Transverse colon (tissue), 4 donors: ENCODE measurements at regions not wholly inside any gene's neighbourhood (a gene's known extent, or its start where the extent isn't known, plus 50 kb on each side); places are given as distances from the start of the nearest gene placed in this dataset.

Experiments used
- POLR2AphosphoS5 ChIP-seq, 3 donors: sonication (generic); formaldehyde crosslinking; IDR thresholded peaks; one replicate each; pipeline ENCODE4 v1.6.1; 2016; ENCODE audit warnings: antibody characterized with exemption in 3 of 3
- TF ChIP-seq, protein P1 (sequence below), 5 experiments: fragments of 200-600 bp in 3 of 5; fragments of 450-650 bp in 2 of 5; sonication (generic) in 3 of 5; IDR thresholded peaks; 1 replicate in 2 of 5; 2 replicates in 3 of 5; pipeline ENCODE4 v1.5.1; 2016 to 2017; ENCODE audit warnings: antibody characterized with exemption in 5 of 5, inconsistent platforms in 3 of 5, mild to moderate bottlenecking in 2 of 5, moderate library complexity in 1 of 5

DNA sequence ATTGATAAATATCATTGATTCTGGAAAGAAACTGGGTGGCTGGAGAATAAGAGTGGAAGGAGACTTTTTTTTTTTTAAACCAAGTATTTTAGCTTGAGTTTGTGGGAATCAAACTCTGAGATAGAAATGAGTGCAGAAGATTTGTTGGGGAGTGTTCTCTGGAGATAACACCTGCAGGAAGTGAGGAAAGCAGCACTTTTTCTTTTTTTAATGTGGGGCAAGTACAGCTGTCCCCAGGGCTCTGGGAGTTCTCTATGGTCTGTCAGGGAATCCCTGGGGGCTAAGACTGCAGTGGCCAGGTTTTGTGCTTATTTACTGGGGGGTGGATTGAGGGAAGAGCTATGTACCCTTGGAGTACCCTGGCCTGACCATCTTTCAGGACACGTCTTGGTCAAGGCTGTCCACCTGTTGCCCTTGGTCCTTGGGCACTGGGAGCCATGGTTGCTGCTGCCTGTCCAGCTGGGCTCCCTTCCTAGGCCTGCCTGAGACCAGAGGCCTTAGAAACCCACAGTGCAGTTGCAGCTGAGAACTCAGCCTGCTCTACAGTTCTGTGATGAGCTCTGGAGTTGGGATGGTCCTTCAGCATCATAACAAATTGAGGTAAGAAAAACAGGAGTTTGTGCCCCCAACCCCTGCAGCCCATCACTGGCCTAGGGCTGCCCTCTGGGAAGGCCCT lies 85.8 kb downstream of the PHAX start:
- TF ChIP-seq, protein P1, sequence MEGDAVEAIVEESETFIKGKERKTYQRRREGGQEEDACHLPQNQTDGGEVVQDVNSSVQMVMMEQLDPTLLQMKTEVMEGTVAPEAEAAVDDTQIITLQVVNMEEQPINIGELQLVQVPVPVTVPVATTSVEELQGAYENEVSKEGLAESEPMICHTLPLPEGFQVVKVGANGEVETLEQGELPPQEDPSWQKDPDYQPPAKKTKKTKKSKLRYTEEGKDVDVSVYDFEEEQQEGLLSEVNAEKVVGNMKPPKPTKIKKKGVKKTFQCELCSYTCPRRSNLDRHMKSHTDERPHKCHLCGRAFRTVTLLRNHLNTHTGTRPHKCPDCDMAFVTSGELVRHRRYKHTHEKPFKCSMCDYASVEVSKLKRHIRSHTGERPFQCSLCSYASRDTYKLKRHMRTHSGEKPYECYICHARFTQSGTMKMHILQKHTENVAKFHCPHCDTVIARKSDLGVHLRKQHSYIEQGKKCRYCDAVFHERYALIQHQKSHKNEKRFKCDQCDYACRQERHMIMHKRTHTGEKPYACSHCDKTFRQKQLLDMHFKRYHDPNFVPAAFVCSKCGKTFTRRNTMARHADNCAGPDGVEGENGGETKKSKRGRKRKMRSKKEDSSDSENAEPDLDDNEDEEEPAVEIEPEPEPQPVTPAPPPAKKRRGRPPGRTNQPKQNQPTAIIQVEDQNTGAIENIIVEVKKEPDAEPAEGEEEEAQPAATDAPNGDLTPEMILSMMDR (IDR thresholded peaks at IDR 0.05): no peak
- TF ChIP-seq POLR2AphosphoS5 (IDR thresholded peaks at IDR 0.05): no peak
